Breast epithelium (tissue), 3 donors: ENCODE measurements at regions not wholly inside any gene's neighbourhood (a gene's known extent, or its start where the extent isn't known, plus 50 kb on each side); places are given as distances from the start of the nearest gene placed in this dataset.
A peak's percentile ranks its signal among the peaks of the same experiment; 100 is the strongest.

ENCODE experiments used
- POLR2A ChIP-seq: fragments of 450-650 bp; IDR thresholded peaks from one replicate; pipeline ENCODE4 v1.6.1; 2016; ENCODE audit warnings: antibody characterized with exemption, mild to moderate bottlenecking, moderate library complexity
- POLR2AphosphoS5 ChIP-seq, 3 donors: sonication (generic); formaldehyde crosslinking; IDR thresholded peaks; one replicate each; pipeline ENCODE4 v1.6.1; 2017; ENCODE audit warnings: antibody characterized with exemption in 3 of 3
- TF ChIP-seq, protein P1 (sequence below), 3 donors: fragments of 450-650 bp; IDR thresholded peaks; one replicate each; pipeline ENCODE4 v1.5.1; 2016 to 2017; ENCODE audit warnings: antibody characterized with exemption in 3 of 3, mild to moderate bottlenecking in 3 of 3, moderate library complexity in 3 of 3

DNA sequence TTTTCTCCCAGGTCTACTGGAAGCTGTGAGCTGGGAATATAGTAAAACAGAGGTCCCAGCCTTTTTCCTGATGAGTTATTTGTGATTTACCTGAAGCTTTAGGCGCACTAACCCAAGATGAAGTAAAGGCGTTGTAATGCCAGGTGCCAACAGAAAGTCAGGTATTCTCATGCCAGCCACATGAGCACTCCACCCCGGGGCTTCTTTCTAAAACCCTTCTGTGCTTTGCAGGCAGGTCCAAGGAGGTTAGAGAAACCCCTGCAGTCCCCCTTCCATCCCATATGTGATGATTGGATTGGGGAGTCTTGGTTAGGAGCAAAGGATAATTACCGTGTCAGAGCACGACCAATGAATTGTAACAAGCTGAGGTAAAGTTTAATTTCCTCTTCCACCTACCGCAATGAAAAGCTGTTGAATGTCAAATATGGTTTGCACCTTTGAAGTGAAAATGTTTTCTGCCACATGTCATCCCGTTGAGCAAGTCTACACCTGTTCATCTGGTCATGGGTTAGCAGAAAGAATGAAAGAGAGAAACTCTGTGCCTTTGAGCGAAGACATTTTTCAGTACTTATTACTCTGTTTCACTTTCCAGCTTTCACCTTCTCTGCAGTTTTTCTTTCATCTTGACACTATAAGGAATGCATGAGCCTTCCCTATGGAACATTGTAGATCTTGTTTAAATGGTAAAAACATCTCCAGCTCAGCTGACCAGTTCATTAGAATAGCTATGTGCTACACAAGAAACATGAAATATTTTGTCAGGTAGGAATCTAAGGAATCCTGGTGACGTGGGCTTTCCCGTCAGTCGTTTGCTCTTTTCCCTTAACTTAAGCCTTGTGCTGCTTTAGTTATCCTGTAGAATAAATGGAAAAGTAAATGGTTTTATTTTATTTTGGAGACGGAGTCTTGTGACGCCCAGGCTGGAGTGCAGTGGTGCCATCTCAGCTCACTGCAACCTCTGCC lies 204.6 kb upstream of the IL12A start:
- no peak for TF ChIP-seq POLR2A
- TF ChIP-seq, protein P1, sequence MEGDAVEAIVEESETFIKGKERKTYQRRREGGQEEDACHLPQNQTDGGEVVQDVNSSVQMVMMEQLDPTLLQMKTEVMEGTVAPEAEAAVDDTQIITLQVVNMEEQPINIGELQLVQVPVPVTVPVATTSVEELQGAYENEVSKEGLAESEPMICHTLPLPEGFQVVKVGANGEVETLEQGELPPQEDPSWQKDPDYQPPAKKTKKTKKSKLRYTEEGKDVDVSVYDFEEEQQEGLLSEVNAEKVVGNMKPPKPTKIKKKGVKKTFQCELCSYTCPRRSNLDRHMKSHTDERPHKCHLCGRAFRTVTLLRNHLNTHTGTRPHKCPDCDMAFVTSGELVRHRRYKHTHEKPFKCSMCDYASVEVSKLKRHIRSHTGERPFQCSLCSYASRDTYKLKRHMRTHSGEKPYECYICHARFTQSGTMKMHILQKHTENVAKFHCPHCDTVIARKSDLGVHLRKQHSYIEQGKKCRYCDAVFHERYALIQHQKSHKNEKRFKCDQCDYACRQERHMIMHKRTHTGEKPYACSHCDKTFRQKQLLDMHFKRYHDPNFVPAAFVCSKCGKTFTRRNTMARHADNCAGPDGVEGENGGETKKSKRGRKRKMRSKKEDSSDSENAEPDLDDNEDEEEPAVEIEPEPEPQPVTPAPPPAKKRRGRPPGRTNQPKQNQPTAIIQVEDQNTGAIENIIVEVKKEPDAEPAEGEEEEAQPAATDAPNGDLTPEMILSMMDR (IDR thresholded peaks at IDR 0.05), result no peak
- TF ChIP-seq POLR2AphosphoS5 (IDR thresholded peaks at IDR 0.05), result peak in 1 of 3 donors; percentile 66
